ENCODE measurements at regions not wholly inside any gene's neighbourhood (a gene's known extent, or its start where the extent isn't known, plus 50 kb on each side); places are given as distances from the start of the nearest gene placed in this dataset.
"Not testable (repeated sequence)": the region's sequence is repeated elsewhere in the genome, so short reads cannot be mapped to it uniquely, and the experiment has no call there.

DNA sequence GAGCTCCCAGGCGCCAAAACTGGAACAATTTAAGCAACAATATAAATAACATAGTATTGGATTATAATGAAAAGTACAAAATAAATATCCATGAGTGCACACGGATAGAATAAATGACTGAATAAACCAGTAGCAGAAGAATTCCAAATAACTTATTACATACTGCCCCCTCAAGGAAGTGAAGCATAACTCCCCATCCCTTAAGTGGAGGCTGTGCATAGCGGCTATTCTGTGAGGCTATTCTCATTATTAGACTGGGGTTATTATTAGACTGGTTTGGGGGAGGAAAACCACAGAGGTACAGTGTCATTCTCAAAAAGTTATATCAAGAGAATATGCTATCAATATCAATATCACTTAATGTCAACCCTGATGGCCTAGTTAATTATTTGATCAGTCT is 94.4 kb upstream of the SIRPA start:
- no peaks in the 10 kb centered on the region for H3K36me3 ChIP-seq
- no peak overlapping the region for H3K27ac ChIP-seq
- peaks cover 15 to 42% (median 21%) of the 10 kb centered on the region in 3 donors for H3K4me1 ChIP-seq
- no peaks in the 10 kb centered on the region for H3K9me3 ChIP-seq
- no peak overlapping the region for H3K4me3 ChIP-seq
- intact Hi-C loops (cut with DNase I), result loop anchor here (10.0 kb wide), 1 partner anchor 94 kb away; the partner anchor contains the start of gene SIRPA
- no peak for DNase-seq
- TF ChIP-seq, protein P1, sequence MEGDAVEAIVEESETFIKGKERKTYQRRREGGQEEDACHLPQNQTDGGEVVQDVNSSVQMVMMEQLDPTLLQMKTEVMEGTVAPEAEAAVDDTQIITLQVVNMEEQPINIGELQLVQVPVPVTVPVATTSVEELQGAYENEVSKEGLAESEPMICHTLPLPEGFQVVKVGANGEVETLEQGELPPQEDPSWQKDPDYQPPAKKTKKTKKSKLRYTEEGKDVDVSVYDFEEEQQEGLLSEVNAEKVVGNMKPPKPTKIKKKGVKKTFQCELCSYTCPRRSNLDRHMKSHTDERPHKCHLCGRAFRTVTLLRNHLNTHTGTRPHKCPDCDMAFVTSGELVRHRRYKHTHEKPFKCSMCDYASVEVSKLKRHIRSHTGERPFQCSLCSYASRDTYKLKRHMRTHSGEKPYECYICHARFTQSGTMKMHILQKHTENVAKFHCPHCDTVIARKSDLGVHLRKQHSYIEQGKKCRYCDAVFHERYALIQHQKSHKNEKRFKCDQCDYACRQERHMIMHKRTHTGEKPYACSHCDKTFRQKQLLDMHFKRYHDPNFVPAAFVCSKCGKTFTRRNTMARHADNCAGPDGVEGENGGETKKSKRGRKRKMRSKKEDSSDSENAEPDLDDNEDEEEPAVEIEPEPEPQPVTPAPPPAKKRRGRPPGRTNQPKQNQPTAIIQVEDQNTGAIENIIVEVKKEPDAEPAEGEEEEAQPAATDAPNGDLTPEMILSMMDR (IDR thresholded peaks at IDR 0.05), result peak in 1 of 6 experiments; percentile 17
- no peak for TF ChIP-seq POLR2A (IDR thresholded peaks at IDR 0.05)
- H3K27me3 ChIP-seq, result peaks cover 0 to 24% (median 1%) of the 10 kb centered on the region in 4 donors
- WGBS, 2 donors, result 23 to 41% methylated on average over 3 of the region's 3 CpGs

DNA sequence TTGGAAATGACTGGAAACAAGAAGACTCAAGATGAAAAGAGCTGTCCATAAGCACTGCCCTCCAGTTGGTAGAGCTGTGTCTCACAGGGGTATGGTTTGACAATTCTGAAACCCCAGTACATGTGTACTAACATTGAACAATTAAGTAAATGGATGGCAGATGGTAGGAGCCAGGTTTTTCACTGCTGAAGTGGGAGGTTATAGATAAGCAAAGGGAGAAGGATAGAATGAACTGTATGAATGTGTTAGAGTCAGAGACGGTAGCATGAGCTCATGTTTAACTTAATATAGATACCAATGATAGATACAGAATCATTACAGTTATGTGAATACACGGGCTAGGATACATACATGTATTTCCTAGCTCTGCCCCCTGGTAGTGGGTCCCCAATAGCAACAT is 95.0 kb upstream of the SIRPA start:
- intact Hi-C loops (cut with DNase I), result loop anchor here (10.0 kb wide), 1 partner anchor 95 kb away; the partner anchor contains the start of gene SIRPA
- H3K27ac ChIP-seq, result no peak overlapping the region

DNA sequence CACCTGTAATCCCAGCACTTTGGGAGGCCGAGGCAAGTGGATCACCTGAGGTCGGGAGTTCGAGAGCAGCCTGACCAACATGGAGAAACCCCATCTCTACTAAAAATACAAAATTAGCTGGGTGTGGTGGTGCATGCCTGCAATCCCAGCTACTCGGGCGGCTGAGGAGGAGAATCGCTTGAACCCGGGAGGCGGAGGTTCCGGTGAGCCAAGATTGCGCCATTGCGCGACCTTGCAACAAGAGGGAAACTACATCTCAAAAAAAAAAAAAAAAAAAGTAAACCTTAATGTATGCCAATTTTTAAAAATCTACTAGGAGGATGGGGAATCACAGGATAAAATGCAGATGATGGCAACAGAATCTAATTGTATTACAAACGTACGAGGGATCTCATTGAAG is 95.5 kb upstream of the SIRPA start:
- H3K4me3 ChIP-seq, H3K9me3 ChIP-seq, DNase-seq, H3K36me3 ChIP-seq, H3K27ac ChIP-seq: not testable (repeated sequence)
- Histone ChIP-seq H3K27me3 (peaks cover 0 to 28% (median 1%) of the 10 kb centered on the region in 4 donors), H3K4me1 (peaks cover 15 to 31% (median 21%) of the 10 kb centered on the region in 3 donors)
- intact Hi-C loops (cut with DNase I), result loop anchor here (10.0 kb wide), 1 partner anchor 95 kb away; the partner anchor contains the start of gene SIRPA
- WGBS, 2 donors, result 90% methylated on average over 10 to 14 of the region's 14 CpGs

More for the DNA sequence above, 95.0 kb upstream of the SIRPA start:
- Histone ChIP-seq H3K4me1 (peaks cover 15 to 36% (median 21%) of the 10 kb centered on the region in 3 donors), H3K27me3 (peaks cover 0 to 28% (median 1%) of the 10 kb centered on the region in 4 donors), H3K9me3 (no peaks in the 10 kb centered on the region), H3K36me3 (no peaks in the 10 kb centered on the region), H3K4me3 (no peak overlapping the region)
- TF ChIP-seq POLR2A (IDR thresholded peaks at IDR 0.05), result no peak
- TF ChIP-seq, protein P1 (IDR thresholded peaks at IDR 0.05), result no peak
- 69 to 80% methylated on average over 2 of the region's 2 CpGs for WGBS, 2 donors
- DNase-seq, result no peak

DNA sequence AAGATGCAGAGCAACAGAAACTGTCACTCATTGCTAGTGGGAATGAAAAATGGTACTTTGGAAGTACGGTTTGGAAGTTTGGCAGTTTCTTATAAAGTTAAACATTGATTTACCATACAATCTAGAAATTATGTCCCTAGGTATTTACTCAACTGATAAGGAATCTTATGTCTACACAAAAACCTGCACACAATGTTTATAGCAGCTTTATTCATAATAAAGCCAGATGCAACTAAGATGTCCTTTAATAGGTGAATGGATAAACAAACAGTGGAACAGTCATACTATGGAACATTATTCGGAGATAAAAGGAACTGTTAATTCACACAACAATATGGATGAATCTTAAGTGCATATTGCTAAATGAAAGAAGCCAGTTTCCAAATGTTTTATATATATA is 96.2 kb upstream of the SIRPA start:
- H3K27me3 ChIP-seq, result peaks cover 0 to 32% (median 1%) of the 10 kb centered on the region in 4 donors
- no peak overlapping the region for H3K27ac ChIP-seq
- WGBS, 2 donors, result 77 to 82% methylated on average over 2 of the region's 2 CpGs

DNA sequence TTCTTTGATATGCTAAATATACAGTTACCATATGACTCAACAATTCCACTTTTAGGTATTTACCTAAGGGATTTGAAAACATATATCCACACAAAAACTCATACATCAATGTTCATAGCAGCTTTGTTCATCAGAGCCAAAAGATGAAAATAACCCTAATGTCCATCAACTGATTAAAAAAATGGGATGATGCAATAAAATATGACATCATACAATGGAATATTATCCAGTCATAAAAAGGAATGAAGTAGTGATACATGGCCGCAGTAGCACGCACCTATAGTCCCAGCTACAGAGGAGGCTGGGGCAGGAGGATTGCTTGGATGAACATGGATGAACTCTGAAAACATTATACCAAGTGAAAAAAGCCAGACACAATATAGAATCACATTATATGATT is 101.4 kb upstream of the SIRPA start:
- no peak overlapping the region for H3K27ac ChIP-seq
- peaks cover 0 to 33% (median 0%) of the 10 kb centered on the region in 4 donors for H3K27me3 ChIP-seq
- 94 to 97% methylated on average over 2 of the region's 2 CpGs for WGBS, 2 donors
- H3K9me3 ChIP-seq, result no peaks in the 10 kb centered on the region
- H3K4me3 ChIP-seq, result no peak overlapping the region
- H3K4me1 ChIP-seq, result no peaks in the 10 kb centered on the region
- no peak for TF ChIP-seq POLR2A (IDR thresholded peaks at IDR 0.05)
- TF ChIP-seq, protein P1 (IDR thresholded peaks at IDR 0.05), result no peak
- DNase-seq, result no peak
- intact Hi-C loops (cut with DNase I), result no loop called here
- no peaks in the 10 kb centered on the region for H3K36me3 ChIP-seq

More for the DNA sequence above, 96.2 kb upstream of the SIRPA start:
- intact Hi-C loops (cut with DNase I), result no loop called here
- TF ChIP-seq, protein P1 (IDR thresholded peaks at IDR 0.05), result no peak
- no peak for TF ChIP-seq POLR2A (IDR thresholded peaks at IDR 0.05)
- peaks cover 15 to 24% (median 17%) of the 10 kb centered on the region in 3 donors for H3K4me1 ChIP-seq
- no peaks in the 10 kb centered on the region for H3K9me3 ChIP-seq
- no peak for DNase-seq
- no peaks in the 10 kb centered on the region for H3K36me3 ChIP-seq
- no peak overlapping the region for H3K4me3 ChIP-seq

DNA sequence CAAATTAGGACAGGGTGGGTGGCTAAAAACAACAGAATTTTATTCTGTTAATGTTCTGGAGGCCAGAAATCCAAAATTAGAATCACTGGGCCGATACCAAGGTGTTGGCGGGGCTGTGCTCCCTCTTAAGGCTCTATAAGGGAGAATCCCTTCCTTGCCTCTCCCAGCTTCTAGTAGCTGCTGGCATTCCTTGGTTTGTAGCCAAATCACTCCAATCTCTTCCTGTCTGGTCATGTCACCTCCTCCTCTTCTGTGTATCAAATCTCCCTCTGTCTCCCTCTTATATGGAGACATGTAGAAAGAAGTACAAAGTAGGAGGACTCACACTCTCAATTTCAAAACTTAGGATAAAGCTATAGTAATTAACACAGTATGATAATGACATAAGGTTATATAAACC is 102.9 kb upstream of the SIRPA start:
- no peaks in the 10 kb centered on the region for H3K36me3 ChIP-seq
- DNase-seq, result no peak
- no peak overlapping the region for H3K4me3 ChIP-seq
- no peak overlapping the region for H3K27ac ChIP-seq
- TF ChIP-seq, protein P1 (IDR thresholded peaks at IDR 0.05), result no peak
- no peak for TF ChIP-seq POLR2A (IDR thresholded peaks at IDR 0.05)
- peaks cover 0 to 36% (median 0%) of the 10 kb centered on the region in 4 donors for H3K27me3 ChIP-seq
- H3K9me3 ChIP-seq, result no peaks in the 10 kb centered on the region
- no peaks in the 10 kb centered on the region for H3K4me1 ChIP-seq
- intact Hi-C loops (cut with DNase I), result no loop called here
- WGBS, 2 donors, result 33 to 39% methylated on average over 2 of the region's 2 CpGs

All from esophagus squamous epithelium (tissue), 5 donors.